Nephron progenitor cell (in vitro differentiated cells): ENCODE measurements at regions not wholly inside any gene's neighbourhood (a gene's known extent, or its start where the extent isn't known, plus 50 kb on each side); places are given as distances from the start of the nearest gene placed in this dataset.

Experiments
- DNase-seq: peaks from one replicate; pipeline ENCODE4 v3.0.0; 2021
- H3K27ac Mint-ChIP-seq: 2 replicates; pipeline ENCODE4 v1.8.0; 2021; ENCODE audit warnings: mild to moderate bottlenecking, moderate library complexity, mixed read lengths
- H3K27me3 Mint-ChIP-seq: 2 replicates; pipeline ENCODE4 v1.8.0; 2021; ENCODE audit warnings: mild to moderate bottlenecking, low read depth, mixed read lengths; ENCODE audit not compliant: poor library complexity
- H3K36me3 Mint-ChIP-seq: 2 replicates; pipeline ENCODE4 v1.8.0; 2021; ENCODE audit warnings: low read depth, mixed read lengths
- H3K4me1 Mint-ChIP-seq: 2 replicates; pipeline ENCODE4 v1.8.0; 2021; ENCODE audit warnings: mixed read lengths
- H3K4me3 Mint-ChIP-seq: 2 replicates; pipeline ENCODE4 v1.8.0; 2021; ENCODE audit warnings: mild to moderate bottlenecking, moderate library complexity, mixed read lengths
- H3K9me3 Mint-ChIP-seq: 2 replicates; pipeline ENCODE4 v1.8.0; 2021; ENCODE audit warnings: mild to moderate bottlenecking, moderate library complexity, mixed read lengths
- CTCF ChIP-seq: fragments of 200-600 bp; sonication (generic); IDR thresholded peaks from 2 replicates; pipeline ENCODE4 v1.5.0; 2021; ENCODE audit warnings: antibody characterized with exemption

DNA sequence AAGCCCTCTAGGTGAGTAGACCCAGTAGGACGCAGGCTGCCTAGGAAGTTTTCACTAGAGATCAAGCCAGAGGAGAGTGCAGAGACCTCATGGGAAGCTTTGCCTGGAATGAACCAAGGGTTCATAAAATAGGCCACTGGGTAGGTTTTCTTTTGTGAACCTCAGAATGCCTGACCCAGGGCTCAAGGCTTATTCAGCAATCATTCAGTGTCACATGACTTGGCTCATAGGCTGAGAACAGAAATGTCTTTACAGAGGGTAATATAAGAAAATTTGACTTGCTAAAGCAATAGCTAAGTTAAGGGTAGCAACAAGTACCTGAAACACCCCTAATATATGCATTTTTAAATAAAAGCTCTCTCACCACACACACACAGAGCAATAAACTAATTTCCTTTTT lies 132.6 kb downstream of the RAB38 start:
- no peak for TF ChIP-seq CTCF

GRCh38 chr11:88042238-88042637 lies 133.0 kb downstream of the RAB38 start:
- Mint-ChIP-seq H3K27ac (no peak overlapping the region), H3K27me3 (no peaks in the 10 kb centered on the region), H3K4me1 (peaks cover 24% of the 10 kb centered on the region)

More for the DNA sequence above, 132.6 kb downstream of the RAB38 start:
- H3K9me3 Mint-ChIP-seq: no peaks in the 10 kb centered on the region
- H3K27me3 Mint-ChIP-seq: no peaks in the 10 kb centered on the region
- H3K36me3 Mint-ChIP-seq: no peaks in the 10 kb centered on the region
- no peak overlapping the region for H3K4me3 Mint-ChIP-seq
- peaks cover 24% of the 10 kb centered on the region for H3K4me1 Mint-ChIP-seq
- no peak overlapping the region for H3K27ac Mint-ChIP-seq
- DNase-seq: no peak

GRCh38 chr11:88041679-88042078 lies 133.6 kb downstream of the RAB38 start:
- Mint-ChIP-seq H3K9me3 (no peaks in the 10 kb centered on the region), H3K4me1 (peaks cover 24% of the 10 kb centered on the region), H3K36me3 (no peaks in the 10 kb centered on the region), H3K27ac (no peak overlapping the region), H3K27me3 (no peaks in the 10 kb centered on the region), H3K4me3 (no peak overlapping the region)
- TF ChIP-seq CTCF: no peak
- no peak for DNase-seq

More at GRCh38 chr11:88042238-88042637, 133.0 kb downstream of the RAB38 start:
- Mint-ChIP-seq H3K4me3 (no peak overlapping the region), H3K9me3 (no peaks in the 10 kb centered on the region), H3K36me3 (no peaks in the 10 kb centered on the region)
- DNase-seq: no peak
- TF ChIP-seq CTCF: no peak

GRCh38 chr11:88040148-88040496 lies 135.1 kb downstream of the RAB38 start:
- H3K9me3 Mint-ChIP-seq: no peaks in the 10 kb centered on the region
- no peak overlapping the region for H3K4me3 Mint-ChIP-seq
- H3K27ac Mint-ChIP-seq: no peak overlapping the region
- H3K27me3 Mint-ChIP-seq: no peaks in the 10 kb centered on the region
- no peak for TF ChIP-seq CTCF
- no peak for DNase-seq
- no peaks in the 10 kb centered on the region for H3K36me3 Mint-ChIP-seq
- peaks cover 23% of the 10 kb centered on the region for H3K4me1 Mint-ChIP-seq

GRCh38 chr11:88039476-88040147 lies 135.6 kb downstream of the RAB38 start:
- H3K9me3 Mint-ChIP-seq: no peaks in the 10 kb centered on the region
- peaks cover 18% of the 10 kb centered on the region for H3K4me1 Mint-ChIP-seq
- no peaks in the 10 kb centered on the region for H3K27me3 Mint-ChIP-seq
- H3K36me3 Mint-ChIP-seq: no peaks in the 10 kb centered on the region
- no peak overlapping the region for H3K4me3 Mint-ChIP-seq
- no peak overlapping the region for H3K27ac Mint-ChIP-seq
- no peak for DNase-seq
- TF ChIP-seq CTCF: no peak

DNA sequence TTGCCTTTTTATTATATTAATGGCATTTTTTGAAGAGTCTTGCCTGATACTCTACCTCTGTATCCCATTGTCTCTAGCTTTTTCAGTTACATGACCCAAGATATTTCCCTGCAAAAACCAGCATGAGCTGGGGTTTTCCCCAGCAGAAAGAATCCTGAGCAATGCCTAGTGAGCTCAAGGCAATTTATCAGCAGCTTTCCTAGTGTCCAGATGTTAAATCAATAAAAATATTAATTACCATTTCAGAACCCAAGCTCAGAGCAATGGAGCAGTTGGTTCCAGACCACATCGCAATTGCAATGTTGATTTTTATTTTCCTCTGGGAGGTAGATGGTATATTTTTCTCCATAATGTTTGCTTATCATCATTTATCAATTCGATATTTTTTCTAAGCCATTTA lies 137.2 kb downstream of the RAB38 start:
- Mint-ChIP-seq H3K27ac (no peak overlapping the region), H3K4me1 (peaks cover 10% of the 10 kb centered on the region), H3K36me3 (no peaks in the 10 kb centered on the region), H3K27me3 (no peaks in the 10 kb centered on the region), H3K9me3 (peaks cover 5% of the 10 kb centered on the region), H3K4me3 (no peak overlapping the region)
- no peak for TF ChIP-seq CTCF
- DNase-seq: no peak
